Activated CD8-positive, alpha-beta T cell treated with anti-CD3 and anti-CD28 coated beads, Interleukin-2, amount 10 ng/mL, durations not matched to agents 7 days and 5 days (primary cell): ENCODE measurements at regions not wholly inside any gene's neighbourhood (a gene's known extent, or its start where the extent isn't known, plus 50 kb on each side); places are given as distances from the start of the nearest gene placed in this dataset.
"Not testable (repeated sequence)": the region's sequence is repeated elsewhere in the genome, so short reads cannot be mapped to it uniquely, and the experiment has no call there.

Source experiments
- ATAC-seq: fragments of 150-1000 bp; cut with Tn5 transposase; one replicate; pipeline ENCODE4 v1.10.0; 2021; ENCODE audit warnings: moderate library complexity
- CTCF ChIA-PET: fragments of 350-600 bp; sonication (Branson Sonifier 250); formaldehyde crosslinking; loops from one replicate; lab custom pipeline; 2021; ENCODE audit warnings: antibody characterized with exemption; lab: Charles Lee
- POLR2A ChIA-PET: fragments of 350-600 bp; sonication (Branson Sonifier 250); formaldehyde crosslinking; loops from one replicate; lab custom pipeline; 2021; ENCODE audit warnings: antibody characterized with exemption; lab: Charles Lee
- DNase-seq: peaks from one replicate; pipeline ENCODE4 v3.0.0-alpha.2; 2020
- H3K27ac Mint-ChIP-seq: one replicate; pipeline ENCODE4 v1.8.0; 2021; ENCODE audit warnings: mild to moderate bottlenecking, mixed read lengths
- H3K27me3 Mint-ChIP-seq: one replicate; pipeline ENCODE4 v1.8.0; 2021; ENCODE audit warnings: low read depth, mixed read lengths
- H3K36me3 Mint-ChIP-seq: one replicate; pipeline ENCODE4 v1.8.0; 2021; ENCODE audit warnings: low read depth, mixed read lengths
- H3K4me1 Mint-ChIP-seq: one replicate; pipeline ENCODE4 v1.8.0; 2021; ENCODE audit warnings: low read depth, mixed read lengths
- H3K4me3 Mint-ChIP-seq: one replicate; pipeline ENCODE4 v1.8.0; 2021; ENCODE audit warnings: mild to moderate bottlenecking, mixed read lengths
- H3K9me3 Mint-ChIP-seq: one replicate; pipeline ENCODE4 v1.8.0; 2022; ENCODE audit warnings: mixed read lengths; ENCODE audit not compliant: insufficient read depth

- H3K4me3 Mint-ChIP-seq, H3K9me3 Mint-ChIP-seq, CTCF ChIA-PET, H3K27me3 Mint-ChIP-seq, DNase-seq, H3K4me1 Mint-ChIP-seq, H3K27ac Mint-ChIP-seq, POLR2A ChIA-PET, H3K36me3 Mint-ChIP-seq, ATAC-seq: not testable (repeated sequence)
Observed at GRCh38 chr18:5830902-5831301, 64.4 kb downstream of the TMEM200C start.

- Mint-ChIP-seq H3K9me3 (no peaks in the 10 kb centered on the region), H3K36me3 (no peaks in the 10 kb centered on the region), H3K27me3 (no peaks in the 10 kb centered on the region), H3K27ac (no peak overlapping the region), H3K4me1 (no peaks in the 10 kb centered on the region), H3K4me3 (no peak overlapping the region)
- DNase-seq = no peak
- ChIA-PET CTCF (no interaction called here), POLR2A (no interaction called here)
- no peak for ATAC-seq
Observed at GRCh38 chr18:5828913-5829312, 66.4 kb downstream of the TMEM200C start.

- Mint-ChIP-seq H3K4me1 (no peaks in the 10 kb centered on the region), H3K27ac (no peak overlapping the region), H3K4me3 (no peak overlapping the region), H3K27me3 (no peaks in the 10 kb centered on the region), H3K9me3 (no peaks in the 10 kb centered on the region), H3K36me3 (no peaks in the 10 kb centered on the region)
- POLR2A ChIA-PET = no interaction called here
- ATAC-seq = no peak
- CTCF ChIA-PET = no interaction called here
- no peak for DNase-seq
Observed at GRCh38 chr18:5825663-5826062, 69.7 kb downstream of the TMEM200C start.

GRCh38 chr18:5824370-5824984 is 70.8 kb downstream of the TMEM200C start:
- H3K36me3 Mint-ChIP-seq = no peaks in the 10 kb centered on the region
- H3K9me3 Mint-ChIP-seq = no peaks in the 10 kb centered on the region
- H3K27me3 Mint-ChIP-seq = no peaks in the 10 kb centered on the region
- ATAC-seq = no peak
- POLR2A ChIA-PET = interaction anchor here (0.5 kb wide), 1 partner anchor 31 kb away, joined by 3 read pairs; no protein-coding TSS in a partner anchor
- H3K4me1 Mint-ChIP-seq = no peaks in the 10 kb centered on the region
- CTCF ChIA-PET = no interaction called here
- H3K27ac Mint-ChIP-seq = no peak overlapping the region
- no peak for DNase-seq
- H3K4me3 Mint-ChIP-seq = no peak overlapping the region

GRCh38 chr18:5817816-5818215 is 77.5 kb downstream of the TMEM200C start:
- Mint-ChIP-seq H3K4me3 (no peak overlapping the region), H3K4me1 (no peaks in the 10 kb centered on the region), H3K9me3 (no peaks in the 10 kb centered on the region), H3K27me3 (no peaks in the 10 kb centered on the region), H3K27ac (no peak overlapping the region), H3K36me3 (no peaks in the 10 kb centered on the region)
- ChIA-PET CTCF (no interaction called here), POLR2A (no interaction called here)
- ATAC-seq (no peak), DNase-seq (no peak)

GRCh38 chr18:5806860-5807259 is 88.5 kb downstream of the TMEM200C start:
- no peaks in the 10 kb centered on the region for H3K27me3 Mint-ChIP-seq
- DNase-seq = no peak
- H3K27ac Mint-ChIP-seq = no peak overlapping the region
- no peaks in the 10 kb centered on the region for H3K36me3 Mint-ChIP-seq
- CTCF ChIA-PET = no interaction called here
- POLR2A ChIA-PET = no interaction called here
- no peaks in the 10 kb centered on the region for H3K9me3 Mint-ChIP-seq
- H3K4me1 Mint-ChIP-seq = no peaks in the 10 kb centered on the region
- H3K4me3 Mint-ChIP-seq = no peak overlapping the region
- no peak for ATAC-seq

- no peak for DNase-seq
- Mint-ChIP-seq H3K27me3 (no peaks in the 10 kb centered on the region), H3K9me3 (no peaks in the 10 kb centered on the region), H3K27ac (no peak overlapping the region), H3K36me3 (no peaks in the 10 kb centered on the region), H3K4me1 (no peaks in the 10 kb centered on the region), H3K4me3 (no peak overlapping the region)
- CTCF ChIA-PET = no interaction called here
- ATAC-seq = no peak
- POLR2A ChIA-PET = no interaction called here
Observed at GRCh38 chr18:5787936-5788335, 107.4 kb downstream of the TMEM200C start.

GRCh38 chr18:5779922-5780321 is 115.4 kb downstream of the TMEM200C start:
- ChIA-PET POLR2A (no interaction called here), CTCF (no interaction called here)
- no peak for ATAC-seq
- Mint-ChIP-seq H3K4me1 (no peaks in the 10 kb centered on the region), H3K4me3 (no peak overlapping the region), H3K27ac (no peak overlapping the region), H3K9me3 (no peaks in the 10 kb centered on the region), H3K36me3 (no peaks in the 10 kb centered on the region), H3K27me3 (no peaks in the 10 kb centered on the region)
- no peak for DNase-seq

- POLR2A ChIA-PET = no interaction called here
- no peaks in the 10 kb centered on the region for H3K9me3 Mint-ChIP-seq
- H3K27me3 Mint-ChIP-seq = no peaks in the 10 kb centered on the region
- no peak for ATAC-seq
- H3K4me1 Mint-ChIP-seq = no peaks in the 10 kb centered on the region
- H3K27ac Mint-ChIP-seq = no peak overlapping the region
- H3K4me3 Mint-ChIP-seq = no peak overlapping the region
- no peak for DNase-seq
- CTCF ChIA-PET = no interaction called here
- no peaks in the 10 kb centered on the region for H3K36me3 Mint-ChIP-seq
Observed at GRCh38 chr18:5772306-5773105, 122.8 kb downstream of the TMEM200C start.

- H3K9me3 Mint-ChIP-seq = no peaks in the 10 kb centered on the region
- no peaks in the 10 kb centered on the region for H3K36me3 Mint-ChIP-seq
- DNase-seq (no peak), ATAC-seq (no peak)
- no peaks in the 10 kb centered on the region for H3K4me1 Mint-ChIP-seq
- H3K27ac Mint-ChIP-seq = no peak overlapping the region
- H3K27me3 Mint-ChIP-seq = no peaks in the 10 kb centered on the region
- H3K4me3 Mint-ChIP-seq = no peak overlapping the region
- CTCF ChIA-PET = no interaction called here
- POLR2A ChIA-PET = no interaction called here
Observed at GRCh38 chr18:5771343-5771742, 124.0 kb downstream of the TMEM200C start.

- Mint-ChIP-seq H3K9me3 (no peaks in the 10 kb centered on the region), H3K27ac (no peak overlapping the region), H3K4me3 (no peak overlapping the region), H3K36me3 (no peaks in the 10 kb centered on the region), H3K4me1 (no peaks in the 10 kb centered on the region), H3K27me3 (no peaks in the 10 kb centered on the region)
- ATAC-seq = no peak
- DNase-seq = no peak
- ChIA-PET POLR2A (no interaction called here), CTCF (no interaction called here)
Observed at GRCh38 chr18:5770176-5770575, 125.1 kb downstream of the TMEM200C start.

GRCh38 chr18:5768454-5768853 is 126.9 kb downstream of the TMEM200C start:
- POLR2A ChIA-PET = no interaction called here
- no peaks in the 10 kb centered on the region for H3K36me3 Mint-ChIP-seq
- DNase-seq = no peak
- H3K27me3 Mint-ChIP-seq = no peaks in the 10 kb centered on the region
- ATAC-seq = no peak
- H3K9me3 Mint-ChIP-seq = no peaks in the 10 kb centered on the region
- H3K4me3 Mint-ChIP-seq = no peak overlapping the region
- H3K4me1 Mint-ChIP-seq = no peaks in the 10 kb centered on the region
- CTCF ChIA-PET = no interaction called here
- no peak overlapping the region for H3K27ac Mint-ChIP-seq
